Endothelial cell of umbilical vein (primary cell): ENCODE measurements at regions not wholly inside any gene's neighbourhood (a gene's known extent, or its start where the extent isn't known, plus 50 kb on each side); places are given as distances from the start of the nearest gene placed in this dataset.

ENCODE experiments used
- BruUV-seq: library from RNA; stranded (reverse); fragments of 400-500 nt; replicated peaks from 2 replicates; lab custom pipeline; 2021; lab: Mats Ljungman, UMichigan
- CTCF ChIA-PET: fragments of 300-600, 350-600 bp; sonication (Branson Sonifier 250); formaldehyde crosslinking; loops from one replicate; lab custom pipeline; 2021; ENCODE audit warnings: antibody characterized with exemption, inconsistent platforms; lab: Charles Lee
- POLR2A ChIA-PET: fragments of 300-600, 350-600 bp; sonication (Branson Sonifier 250); formaldehyde crosslinking; loops from one replicate; lab custom pipeline; 2021; ENCODE audit warnings: antibody characterized with exemption, inconsistent platforms; lab: Charles Lee
- DNase-seq: peaks from one replicate; pipeline ENCODE4 v3.0.0-alpha.2; 2011; ENCODE audit warnings: low read depth, low spot score
- FAIRE-seq: peaks from 2 replicates; lab custom pipeline; 2011; peaks lifted over from hg19 to GRCh38; lab: Jason Lieb, UNC
- H2AFZ ChIP-seq: 2 replicates; pipeline ENCODE4 v1.6.0; 2012; ENCODE audit warnings: low read depth, low read length, control low read depth, inconsistent platforms
- H3K27ac ChIP-seq: 2 replicates; pipeline ENCODE4 v1.5.1; 2011; ENCODE audit warnings: low read depth, mild to moderate bottlenecking, control low read depth, low read length, moderate library complexity; ENCODE audit not compliant: insufficient read depth
- H3K27me3 ChIP-seq, 2 experiments: 2 replicates each; pipeline versions ENCODE4 v1.6.0 to v1.6.1; 2011; ENCODE audit warnings: low read length in 2 of 2, mixed read lengths in 1 of 2; ENCODE audit not compliant: control insufficient read depth in 2 of 2, insufficient read depth in 2 of 2
- H3K36me3 ChIP-seq, 2 experiments: 2 replicates in 1 of 2; 3 replicates in 1 of 2; pipeline ENCODE4 v1.5.1; 2011; ENCODE audit warnings: low read length in 2 of 2, mild to moderate bottlenecking in 1 of 2, moderate library complexity in 1 of 2; ENCODE audit not compliant: control insufficient read depth in 2 of 2, insufficient read depth in 2 of 2; ENCODE audit errors: extremely low read depth in 1 of 2
- H3K4me1 ChIP-seq: 3 replicates; pipeline ENCODE4 v1.5.1; 2011; ENCODE audit warnings: mild to moderate bottlenecking, low read length; ENCODE audit not compliant: control insufficient read depth, insufficient read depth; ENCODE audit errors: extremely low read depth
- H3K4me2 ChIP-seq: 2 replicates; pipeline ENCODE4 v1.6.1; 2011; ENCODE audit warnings: low read length, control low read depth, mixed read lengths; ENCODE audit not compliant: insufficient read depth
- H3K4me3 ChIP-seq, 3 experiments: fragments of 200-600 bp in 1 of 3; sonication (generic), shearing (Covaris generic) in 1 of 3; replicated peaks in 1 of 3; 2 replicates each; pipeline ENCODE4 v1.5.1; 2011 to 2016; ENCODE audit warnings: control low read depth in 3 of 3, low read length in 3 of 3, mild to moderate bottlenecking in 2 of 3, inconsistent platforms in 1 of 3, low read depth in 1 of 3, moderate library complexity in 1 of 3; ENCODE audit not compliant: insufficient read depth in 1 of 3
- H3K79me2 ChIP-seq: 2 replicates; pipeline ENCODE4 v1.6.0; 2012; ENCODE audit warnings: low read length, inconsistent platforms; ENCODE audit not compliant: control insufficient read depth, insufficient read depth
- H3K9ac ChIP-seq: replicated peaks from 2 replicates; pipeline ENCODE3; 2011; ENCODE audit warnings: low read length, control low read depth; ENCODE audit not compliant: insufficient read depth; ENCODE audit errors: extremely low read depth
- H3K9me1 ChIP-seq: replicated peaks from 3 replicates; pipeline ENCODE4 v1.6.0; 2011; ENCODE audit warnings: mild to moderate bottlenecking, low read length; ENCODE audit not compliant: control insufficient read depth, insufficient read depth; ENCODE audit errors: extremely low read depth
- H3K9me3 ChIP-seq: replicated peaks from 2 replicates; pipeline ENCODE4 v1.5.1; 2012; ENCODE audit warnings: low read length, inconsistent platforms; ENCODE audit not compliant: control insufficient read depth, insufficient read depth
- H4K20me1 ChIP-seq: replicated peaks from 2 replicates; pipeline ENCODE3; 2011; ENCODE audit warnings: mild to moderate bottlenecking, low read length; ENCODE audit not compliant: control insufficient read depth, insufficient read depth; ENCODE audit errors: extremely low read depth
- EZH2 ChIP-seq: IDR thresholded peaks from 2 replicates; pipeline ENCODE4 v1.6.1; 2012; ENCODE audit warnings: borderline replicate concordance, low read depth, mild to moderate bottlenecking, moderate library complexity, low read length, inconsistent platforms; ENCODE audit not compliant: severe bottlenecking
- FOS ChIP-seq: IDR thresholded peaks from 2 replicates; pipeline ENCODE4 v1.6.1; 2011; ENCODE audit warnings: mild to moderate bottlenecking, low read length, moderate library complexity, borderline replicate concordance; ENCODE audit not compliant: insufficient read depth
- GATA2 ChIP-seq: IDR thresholded peaks from 2 replicates; pipeline ENCODE4 v1.7.0; 2011; ENCODE audit warnings: low read depth, mild to moderate bottlenecking, moderate library complexity, mixed read lengths, low read length; ENCODE audit not compliant: insufficient read length, insufficient read depth
- JUN ChIP-seq: IDR thresholded peaks from 2 replicates; pipeline ENCODE4 v1.6.1; 2011; ENCODE audit warnings: borderline replicate concordance, low read depth; ENCODE audit not compliant: insufficient read length, insufficient read depth
- MYC ChIP-seq: IDR thresholded peaks from one replicate; pipeline ENCODE4 v1.6.1; 2011; ENCODE audit warnings: mild to moderate bottlenecking, low read depth, low read length
- POLR2A ChIP-seq: IDR thresholded peaks from 2 replicates; pipeline ENCODE4 v1.6.1; 2012; ENCODE audit warnings: low read depth, mild to moderate bottlenecking, control low read depth, low read length
- POLR2AphosphoS5 ChIP-seq: IDR thresholded peaks from 2 replicates; pipeline ENCODE4 v1.6.1; 2012; ENCODE audit warnings: low read depth, mild to moderate bottlenecking, control low read depth, low read length, moderate library complexity; ENCODE audit not compliant: insufficient read depth
- dilution Hi-C: fragments of 300-500 bp; cut with MboI; formaldehyde crosslinking; loops from one replicate; pipeline ENCODE4 v1.15.0; 2019; ENCODE audit warnings: low sequenced_read_pairs; ENCODE audit not compliant: extremely low pct_ligation_motif_present
- intact Hi-C: fragments of 100-400 bp; cut with micrococcal nuclease; formaldehyde crosslinking; loops from one replicate; pipeline ENCODE4 v1.10.0; 2022
- TF ChIP-seq, protein P1 (sequence below), 2 donors: IDR thresholded peaks; 1 replicate in 1 of 2; 2 replicates in 1 of 2; pipeline ENCODE4 v1.5.1; 2011; ENCODE audit warnings: low read length in 2 of 2, mild to moderate bottlenecking in 2 of 2, moderate library complexity in 2 of 2, control low read depth in 1 of 2, inconsistent platforms in 1 of 2, low read depth in 1 of 2; ENCODE audit not compliant: insufficient read depth in 1 of 2; ENCODE audit errors: extremely low read depth in 1 of 2
- TF ChIP-seq, protein P2 (sequence below): IDR thresholded peaks from 2 replicates; pipeline ENCODE4 v1.6.1; 2011; ENCODE audit not compliant: insufficient read depth, insufficient read length

- BruUV-seq, result no TSS peak
- Histone ChIP-seq H3K27me3 (no peaks in the 10 kb centered on the region), H3K9ac (no peak overlapping the region), H3K4me3 (no peak overlapping the region), H3K4me1 (no peaks in the 10 kb centered on the region), H3K79me2 (no peaks in the 10 kb centered on the region), H3K4me2 (no peak overlapping the region), H3K36me3 (no peaks in the 10 kb centered on the region), H3K9me3 (no peaks in the 10 kb centered on the region), H2AFZ (no peak overlapping the region), H3K27ac (no peak overlapping the region), H3K9me1 (no peaks in the 10 kb centered on the region), H4K20me1 (no peaks in the 10 kb centered on the region)
- FAIRE-seq, result no peak
- CTCF ChIA-PET, result interaction anchor here (0.9 to 2.2 kb wide), 3 partner anchors 9 to 30 kb away, joined by 4 to 7 read pairs (median 5); no protein-coding TSS in a partner anchor
- intact Hi-C loops, result no loop called here
- POLR2A ChIA-PET, result no interaction called here
- dilution Hi-C loops, result no loop called here
- DNase-seq, result no peak
- TF ChIP-seq GATA2, result no peak
- no peak for TF ChIP-seq MYC
- no peak for TF ChIP-seq FOS
- TF ChIP-seq JUN, result no peak
- TF ChIP-seq, protein P1, sequence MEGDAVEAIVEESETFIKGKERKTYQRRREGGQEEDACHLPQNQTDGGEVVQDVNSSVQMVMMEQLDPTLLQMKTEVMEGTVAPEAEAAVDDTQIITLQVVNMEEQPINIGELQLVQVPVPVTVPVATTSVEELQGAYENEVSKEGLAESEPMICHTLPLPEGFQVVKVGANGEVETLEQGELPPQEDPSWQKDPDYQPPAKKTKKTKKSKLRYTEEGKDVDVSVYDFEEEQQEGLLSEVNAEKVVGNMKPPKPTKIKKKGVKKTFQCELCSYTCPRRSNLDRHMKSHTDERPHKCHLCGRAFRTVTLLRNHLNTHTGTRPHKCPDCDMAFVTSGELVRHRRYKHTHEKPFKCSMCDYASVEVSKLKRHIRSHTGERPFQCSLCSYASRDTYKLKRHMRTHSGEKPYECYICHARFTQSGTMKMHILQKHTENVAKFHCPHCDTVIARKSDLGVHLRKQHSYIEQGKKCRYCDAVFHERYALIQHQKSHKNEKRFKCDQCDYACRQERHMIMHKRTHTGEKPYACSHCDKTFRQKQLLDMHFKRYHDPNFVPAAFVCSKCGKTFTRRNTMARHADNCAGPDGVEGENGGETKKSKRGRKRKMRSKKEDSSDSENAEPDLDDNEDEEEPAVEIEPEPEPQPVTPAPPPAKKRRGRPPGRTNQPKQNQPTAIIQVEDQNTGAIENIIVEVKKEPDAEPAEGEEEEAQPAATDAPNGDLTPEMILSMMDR (IDR thresholded peaks at IDR 0.05; ENCODE audit: extremely low read depth in 1 of 2, insufficient read depth in 1 of 2, low read depth in 1 of 2, low read length in 2 of 2), result no peak
- TF ChIP-seq, protein P2, sequence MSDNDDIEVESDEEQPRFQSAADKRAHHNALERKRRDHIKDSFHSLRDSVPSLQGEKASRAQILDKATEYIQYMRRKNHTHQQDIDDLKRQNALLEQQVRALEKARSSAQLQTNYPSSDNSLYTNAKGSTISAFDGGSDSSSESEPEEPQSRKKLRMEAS, result no peak
- TF ChIP-seq POLR2AphosphoS5, result no peak
- no peak for TF ChIP-seq POLR2A
- TF ChIP-seq EZH2, result no peak
Measured at GRCh38 chr3:145798007-145798406, 363.0 kb downstream of the PLOD2 start.
